ENCODE measurements at regions not wholly inside any gene's neighbourhood (a gene's known extent, or its start where the extent isn't known, plus 50 kb on each side); places are given as distances from the start of the nearest gene placed in this dataset. TPM values are rescaled to one million over a fixed set of nuclear protein-coding genes. Genes with fewer than 3 reads are reported as not detected.

- WGBS (ENCODE audit: insufficient coverage) = 100% methylated on average over 1 of the region's 4 CpGs
- Mint-ChIP-seq H3K36me3 (no peaks in the 10 kb centered on the region), H3K4me3 (no peak overlapping the region), H3K4me1 (no peaks in the 10 kb centered on the region), H3K9me3 (no peaks in the 10 kb centered on the region), H3K27me3 (ENCODE audit: low read depth in 3 of 3) (peaks cover 0 to 4% (median 0%) of the 10 kb centered on the region in 3 donors), H3K27ac (no peak overlapping the region)
- no peaks in the 10 kb centered on the region for H3K4me1 ChIP-seq (ENCODE audit: control insufficient read depth in 1 of 2, insufficient read depth in 2 of 2, low read length in 2 of 2)
- no peaks in the 10 kb centered on the region for H3K27me3 ChIP-seq (ENCODE audit: control insufficient read depth in 2 of 2, insufficient read depth in 2 of 2, low read length in 2 of 2)
- no peak for DNase-seq
- intact Hi-C loops (cut with micrococcal nuclease) = no loop called here
- H3K9ac ChIP-seq (ENCODE audit: insufficient read depth, low read length, poor library complexity, severe bottlenecking) = no peak overlapping the region
- no peaks in the 10 kb centered on the region for H4K20me1 ChIP-seq (ENCODE audit: insufficient read depth, low read length)
- no peak overlapping the region for H3K27ac ChIP-seq (ENCODE audit: low read depth in 1 of 2, low read length in 2 of 2)
- TF ChIP-seq CTCF (IDR thresholded peaks at IDR 0.05) = no peak
- H3K36me3 ChIP-seq (replicated peaks in 1 of 2; ENCODE audit: control insufficient read depth in 1 of 2, insufficient read depth in 2 of 2, low read length in 2 of 2) = no peaks in the 10 kb centered on the region
- H3K4me3 ChIP-seq (replicated peaks in 1 of 3; ENCODE audit: low read depth in 2 of 3, low read length in 3 of 3) = no peak overlapping the region
- H3K79me2 ChIP-seq (ENCODE audit: insufficient read depth, low read length) = no peaks in the 10 kb centered on the region
- no peaks in the 10 kb centered on the region for H3K9me3 ChIP-seq (replicated peaks in 1 of 2; ENCODE audit: control insufficient read depth in 1 of 2, insufficient read depth in 1 of 2, low read length in 2 of 2)
- H2AFZ ChIP-seq (ENCODE audit: insufficient read depth, low read depth, low read length, poor library complexity, severe bottlenecking) = no peak overlapping the region
- H3K4me2 ChIP-seq (replicated peaks; ENCODE audit: extremely low read depth, low read length, poor library complexity, severe bottlenecking) = no peak overlapping the region
Observed at GRCh38 chr10:43700306-43700705, 51.6 kb upstream of the ZNF32 start.

- Mint-ChIP-seq H3K36me3 (no peaks in the 10 kb centered on the region), H3K4me3 (no peak overlapping the region), H3K4me1 (no peaks in the 10 kb centered on the region), H3K27me3 (ENCODE audit: low read depth in 3 of 3) (peaks cover 0 to 9% (median 1%) of the 10 kb centered on the region in 3 donors), H3K9me3 (no peaks in the 10 kb centered on the region), H3K27ac (no peak overlapping the region)
- Histone ChIP-seq H3K9me3 (replicated peaks in 1 of 2; ENCODE audit: control insufficient read depth in 1 of 2, insufficient read depth in 1 of 2, low read length in 2 of 2) (no peaks in the 10 kb centered on the region), H3K36me3 (replicated peaks in 1 of 2; ENCODE audit: control insufficient read depth in 1 of 2, insufficient read depth in 2 of 2, low read length in 2 of 2) (no peaks in the 10 kb centered on the region), H3K4me1 (ENCODE audit: control insufficient read depth in 1 of 2, insufficient read depth in 2 of 2, low read length in 2 of 2) (no peaks in the 10 kb centered on the region), H2AFZ (ENCODE audit: insufficient read depth, low read depth, low read length, poor library complexity, severe bottlenecking) (no peak overlapping the region), H3K27ac (ENCODE audit: low read depth in 1 of 2, low read length in 2 of 2) (no peak overlapping the region), H3K4me2 (replicated peaks; ENCODE audit: extremely low read depth, low read length, poor library complexity, severe bottlenecking) (no peak overlapping the region), H3K27me3 (ENCODE audit: control insufficient read depth in 2 of 2, insufficient read depth in 2 of 2, low read length in 2 of 2) (no peaks in the 10 kb centered on the region), H3K9ac (ENCODE audit: insufficient read depth, low read length, poor library complexity, severe bottlenecking) (no peak overlapping the region), H3K4me3 (replicated peaks in 1 of 3; ENCODE audit: low read depth in 2 of 3, low read length in 3 of 3) (no peak overlapping the region), H4K20me1 (ENCODE audit: insufficient read depth, low read length) (no peaks in the 10 kb centered on the region), H3K79me2 (ENCODE audit: insufficient read depth, low read length) (no peaks in the 10 kb centered on the region)
- intact Hi-C loops (cut with micrococcal nuclease) = no loop called here
- no peak for DNase-seq
- no peak for TF ChIP-seq CTCF (IDR thresholded peaks at IDR 0.05)
- WGBS (ENCODE audit: insufficient coverage) = no CpG with 5 or more reads among the region's 2 CpGs
Observed at GRCh38 chr10:43699516-43699915, 50.8 kb upstream of the ZNF32 start.

Small RNAs in the stretch of these regions (small RNA-seq; reads per million reads assigned to genes)
- not detected for gene UQCRHP3 (ENCODE audit: insufficient read length, low read depth)
